ENCODE measurements at regions not wholly inside any gene's neighbourhood (a gene's known extent, or its start where the extent isn't known, plus 50 kb on each side); places are given as distances from the start of the nearest gene placed in this dataset.

- no peaks in the 10 kb centered on the region for H3K27me3 ChIP-seq (ENCODE audit: control insufficient read depth, insufficient read depth, low read length)
- no peak for DNase-seq (ENCODE audit: low read depth)
- no peak overlapping the region for H3K4me3 ChIP-seq (ENCODE audit: low read depth, low read length)
- H3K36me3 ChIP-seq (ENCODE audit: control insufficient read depth, insufficient read depth, low read length) = no peaks in the 10 kb centered on the region
- TF ChIP-seq CTCF (IDR thresholded peaks at IDR 0.05; ENCODE audit: insufficient read depth, low read length, poor library complexity, severe bottlenecking) = no peak
Measured at GRCh38 chr17:71111460-71111859, 942.1 kb downstream of the KCNJ2 start.

GRCh38 chr17:71111934-71112333 lies 942.6 kb downstream of the KCNJ2 start:
- no peaks in the 10 kb centered on the region for H3K36me3 ChIP-seq (ENCODE audit: control insufficient read depth, insufficient read depth, low read length)
- H3K4me3 ChIP-seq (ENCODE audit: low read depth, low read length) = no peak overlapping the region
- no peak for TF ChIP-seq CTCF (IDR thresholded peaks at IDR 0.05; ENCODE audit: insufficient read depth, low read length, poor library complexity, severe bottlenecking)
- no peaks in the 10 kb centered on the region for H3K27me3 ChIP-seq (ENCODE audit: control insufficient read depth, insufficient read depth, low read length)
- no peak for DNase-seq (ENCODE audit: low read depth)

GRCh38 chr17:71113347-71113746 lies 944.0 kb downstream of the KCNJ2 start:
- TF ChIP-seq CTCF (IDR thresholded peaks at IDR 0.05; ENCODE audit: insufficient read depth, low read length, poor library complexity, severe bottlenecking) = no peak
- no peak for DNase-seq (ENCODE audit: low read depth)
- no peaks in the 10 kb centered on the region for H3K36me3 ChIP-seq (ENCODE audit: control insufficient read depth, insufficient read depth, low read length)
- H3K27me3 ChIP-seq (ENCODE audit: control insufficient read depth, insufficient read depth, low read length) = no peaks in the 10 kb centered on the region
- no peak overlapping the region for H3K4me3 ChIP-seq (ENCODE audit: low read depth, low read length)

- H3K4me3 ChIP-seq (ENCODE audit: low read depth, low read length) = no peak overlapping the region
- H3K27me3 ChIP-seq (ENCODE audit: control insufficient read depth, insufficient read depth, low read length) = no peaks in the 10 kb centered on the region
- no peak for TF ChIP-seq CTCF (IDR thresholded peaks at IDR 0.05; ENCODE audit: insufficient read depth, low read length, poor library complexity, severe bottlenecking)
- no peaks in the 10 kb centered on the region for H3K36me3 ChIP-seq (ENCODE audit: control insufficient read depth, insufficient read depth, low read length)
- no peak for DNase-seq (ENCODE audit: low read depth)
Measured at GRCh38 chr17:71114911-71115668, 945.8 kb downstream of the KCNJ2 start.

GRCh38 chr17:71115669-71115972 lies 946.3 kb downstream of the KCNJ2 start:
- H3K27me3 ChIP-seq (ENCODE audit: control insufficient read depth, insufficient read depth, low read length) = no peaks in the 10 kb centered on the region
- TF ChIP-seq CTCF (IDR thresholded peaks at IDR 0.05; ENCODE audit: insufficient read depth, low read length, poor library complexity, severe bottlenecking) = no peak
- DNase-seq (ENCODE audit: low read depth) = no peak
- H3K4me3 ChIP-seq (ENCODE audit: low read depth, low read length) = no peak overlapping the region
- H3K36me3 ChIP-seq (ENCODE audit: control insufficient read depth, insufficient read depth, low read length) = no peaks in the 10 kb centered on the region

GRCh38 chr17:71117466-71117865 lies 948.1 kb downstream of the KCNJ2 start:
- Histone ChIP-seq H3K36me3 (ENCODE audit: control insufficient read depth, insufficient read depth, low read length) (no peaks in the 10 kb centered on the region), H3K27me3 (ENCODE audit: control insufficient read depth, insufficient read depth, low read length) (no peaks in the 10 kb centered on the region), H3K4me3 (ENCODE audit: low read depth, low read length) (no peak overlapping the region)
- TF ChIP-seq CTCF (IDR thresholded peaks at IDR 0.05; ENCODE audit: insufficient read depth, low read length, poor library complexity, severe bottlenecking) = no peak
- DNase-seq (ENCODE audit: low read depth) = no peak
